CD8-positive, alpha-beta memory T cell (primary cell): ENCODE measurements at regions not wholly inside any gene's neighbourhood (a gene's known extent, or its start where the extent isn't known, plus 50 kb on each side); places are given as distances from the start of the nearest gene placed in this dataset.

ENCODE experiments used
- CTCF ChIA-PET: fragments of 350-600 bp; sonication (Branson Sonifier 250); formaldehyde crosslinking; loops from one replicate; lab custom pipeline; 2021; ENCODE audit warnings: antibody characterized with exemption; lab: Charles Lee
- POLR2A ChIA-PET: fragments of 350-600 bp; sonication (Branson Sonifier 250); formaldehyde crosslinking; loops from one replicate; lab custom pipeline; 2021; ENCODE audit warnings: antibody characterized with exemption; lab: Charles Lee
- DNase-seq, 5 donors: peaks; one replicate each; pipeline versions ENCODE4 v3.0.0 to v3.0.0-alpha.2; 2020 to 2022; ENCODE audit warnings: mixed read lengths in 1 of 5
- H3K27ac ChIP-seq: one replicate; pipeline ENCODE4 v1.7.0; 2013; ENCODE audit warnings: low read depth, mild to moderate bottlenecking, low read length, moderate library complexity
- H3K27me3 ChIP-seq: 2 replicates; pipeline ENCODE4 v1.7.0; 2013; ENCODE audit warnings: low read length, mild to moderate bottlenecking; ENCODE audit not compliant: insufficient read depth, poor library complexity, severe bottlenecking
- H3K36me3 ChIP-seq: 2 replicates; pipeline ENCODE4 v1.7.0; 2013; ENCODE audit warnings: mild to moderate bottlenecking, low read length, moderate library complexity; ENCODE audit not compliant: insufficient read depth
- H3K4me1 ChIP-seq: 2 replicates; pipeline ENCODE4 v1.7.0; 2013; ENCODE audit warnings: mild to moderate bottlenecking, low read length, moderate library complexity; ENCODE audit not compliant: insufficient read depth
- H3K4me3 ChIP-seq: 2 replicates; pipeline ENCODE4 v1.7.0; 2013; ENCODE audit warnings: mild to moderate bottlenecking, low read length
- H3K9me3 ChIP-seq: 2 replicates; pipeline ENCODE4 v1.7.0; 2013; ENCODE audit warnings: mild to moderate bottlenecking, low read length
- H3K27ac Mint-ChIP-seq, 8 donors: one replicate each; pipeline ENCODE4 v1.8.0; 2020 to 2021; ENCODE audit warnings: mixed read lengths in 8 of 8, mild to moderate bottlenecking in 6 of 8, inconsistent platforms in 3 of 8, moderate library complexity in 3 of 8
- H3K27me3 Mint-ChIP-seq, 2 donors: one replicate each; pipeline ENCODE4 v1.8.0; 2020 to 2021; ENCODE audit warnings: mixed read lengths in 2 of 2, mild to moderate bottlenecking in 1 of 2, moderate library complexity in 1 of 2
- H3K36me3 Mint-ChIP-seq, 3 donors: one replicate each; pipeline ENCODE4 v1.8.0; 2020 to 2021; ENCODE audit warnings: mixed read lengths in 3 of 3, inconsistent platforms in 1 of 3, mild to moderate bottlenecking in 1 of 3
- H3K4me1 Mint-ChIP-seq, 3 donors: one replicate each; pipeline ENCODE4 v1.8.0; 2020 to 2021; ENCODE audit warnings: mixed read lengths in 3 of 3, inconsistent platforms in 1 of 3, mild to moderate bottlenecking in 1 of 3
- H3K4me3 Mint-ChIP-seq, 7 donors: one replicate each; pipeline ENCODE4 v1.8.0; 2020 to 2021; ENCODE audit warnings: mixed read lengths in 7 of 7, mild to moderate bottlenecking in 6 of 7, moderate library complexity in 4 of 7, inconsistent platforms in 2 of 7
- H3K9me3 Mint-ChIP-seq, 5 donors: one replicate each; pipeline ENCODE4 v1.8.0; 2020 to 2022; ENCODE audit warnings: mixed read lengths in 5 of 5, mild to moderate bottlenecking in 3 of 5, moderate library complexity in 2 of 5, inconsistent platforms in 1 of 5

- Mint-ChIP-seq H3K9me3 (no peaks in the 10 kb centered on the region), H3K27ac (no peak overlapping the region), H3K4me3 (no peak overlapping the region), H3K4me1 (no peaks in the 10 kb centered on the region), H3K36me3 (no peaks in the 10 kb centered on the region), H3K27me3 (peaks cover 1 to 4% of the 10 kb centered on the region in 2 donors)
- Histone ChIP-seq H3K4me3 (no peak overlapping the region), H3K27me3 (no peaks in the 10 kb centered on the region), H3K36me3 (no peaks in the 10 kb centered on the region), H3K4me1 (no peaks in the 10 kb centered on the region), H3K9me3 (no peaks in the 10 kb centered on the region), H3K27ac (no peak overlapping the region)
- CTCF ChIA-PET, result no interaction called here
- DNase-seq, result no peak
- POLR2A ChIA-PET, result no interaction called here
Observed at GRCh38 chr14:94925416-94926173, 155.7 kb upstream of the GSC start.

DNA sequence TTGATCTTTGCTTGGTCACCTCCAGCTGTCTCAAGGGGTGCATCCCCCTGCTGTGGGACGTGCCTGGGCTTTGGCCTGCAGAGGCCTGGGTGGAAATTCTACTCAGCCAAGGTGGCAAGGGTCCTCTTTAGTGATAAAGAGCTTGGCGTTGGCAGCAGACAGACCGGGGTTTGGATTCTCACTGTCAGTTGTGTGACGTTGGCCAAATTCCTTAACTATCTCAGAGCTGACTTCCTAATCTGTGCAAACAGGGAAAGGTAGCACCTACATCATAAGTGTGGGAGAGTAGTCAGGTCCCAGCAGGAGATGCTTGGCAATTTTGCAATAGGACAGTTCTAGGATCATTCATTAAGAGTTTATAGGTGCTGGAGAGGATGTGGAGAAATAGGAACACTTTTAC is 154.3 kb upstream of the GSC start:
- H3K27ac ChIP-seq, result no peak overlapping the region
- H3K9me3 Mint-ChIP-seq, result no peaks in the 10 kb centered on the region
- H3K4me1 ChIP-seq, result no peaks in the 10 kb centered on the region
- H3K9me3 ChIP-seq, result no peaks in the 10 kb centered on the region
- H3K36me3 ChIP-seq, result no peaks in the 10 kb centered on the region
- peaks cover 4% of the 10 kb centered on the region in 2 donors for H3K27me3 Mint-ChIP-seq
- ChIA-PET CTCF (no interaction called here), POLR2A (no interaction called here)
- H3K27ac Mint-ChIP-seq, result no peak overlapping the region
- no peaks in the 10 kb centered on the region for H3K27me3 ChIP-seq
- H3K4me3 Mint-ChIP-seq, result no peak overlapping the region
- H3K4me1 Mint-ChIP-seq, result no peaks in the 10 kb centered on the region
- no peak overlapping the region for H3K4me3 ChIP-seq
- no peaks in the 10 kb centered on the region for H3K36me3 Mint-ChIP-seq
- no peak for DNase-seq

- Mint-ChIP-seq H3K36me3 (no peaks in the 10 kb centered on the region), H3K4me1 (no peaks in the 10 kb centered on the region), H3K9me3 (no peaks in the 10 kb centered on the region), H3K27ac (no peak overlapping the region), H3K4me3 (no peak overlapping the region), H3K27me3 (peaks cover 4% of the 10 kb centered on the region in 2 donors)
- POLR2A ChIA-PET, result no interaction called here
- H3K27me3 ChIP-seq, result no peaks in the 10 kb centered on the region
- CTCF ChIA-PET, result no interaction called here
- no peak overlapping the region for H3K27ac ChIP-seq
- DNase-seq, result no peak
- no peaks in the 10 kb centered on the region for H3K4me1 ChIP-seq
- no peaks in the 10 kb centered on the region for H3K36me3 ChIP-seq
- no peaks in the 10 kb centered on the region for H3K9me3 ChIP-seq
- H3K4me3 ChIP-seq, result no peak overlapping the region
Observed at GRCh38 chr14:94923786-94924185, 153.9 kb upstream of the GSC start.

DNA sequence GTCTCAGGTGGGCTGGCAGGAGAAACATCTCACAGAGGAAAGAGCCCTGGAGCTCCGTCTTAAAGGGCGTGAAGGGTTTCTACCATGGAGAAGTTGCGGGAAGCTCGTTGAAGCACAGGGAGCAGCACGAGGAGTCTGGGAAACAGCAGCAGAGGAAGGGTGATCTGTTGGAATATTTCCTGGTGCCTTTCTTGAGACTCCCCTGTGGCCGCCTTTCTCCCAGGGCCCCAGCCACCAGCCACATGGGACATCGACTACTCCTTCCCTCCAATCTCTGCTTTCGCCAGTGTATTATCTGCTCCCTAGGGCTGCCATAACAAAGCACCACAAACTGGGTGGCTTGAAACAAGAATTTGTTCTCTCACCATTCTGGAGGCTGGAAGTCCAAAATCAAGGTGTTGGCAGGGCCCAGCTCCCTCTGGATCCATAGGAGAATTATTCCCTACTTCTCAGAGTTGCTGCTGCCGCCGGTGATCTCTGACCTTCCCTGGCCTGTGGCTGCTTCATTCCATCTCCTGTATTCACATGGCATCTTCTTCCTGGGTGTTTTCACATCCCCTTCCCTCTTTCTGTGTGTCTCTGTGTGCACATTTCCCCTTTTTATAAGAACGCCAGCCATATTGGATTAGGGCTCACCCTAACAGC is 152.8 kb upstream of the GSC start:
- no peaks in the 10 kb centered on the region for H3K36me3 Mint-ChIP-seq
- no peak overlapping the region for H3K27ac ChIP-seq
- peak overlapping the region in 1 of 8 donors; percentile 4 for H3K27ac Mint-ChIP-seq
- no peaks in the 10 kb centered on the region for H3K9me3 ChIP-seq
- no peaks in the 10 kb centered on the region for H3K27me3 ChIP-seq
- DNase-seq, result no peak
- no peak overlapping the region for H3K4me3 ChIP-seq
- no peaks in the 10 kb centered on the region for H3K4me1 Mint-ChIP-seq
- H3K27me3 Mint-ChIP-seq, result peaks cover 4% of the 10 kb centered on the region in 2 donors
- H3K4me1 ChIP-seq, result no peaks in the 10 kb centered on the region
- H3K4me3 Mint-ChIP-seq, result no peak overlapping the region
- H3K36me3 ChIP-seq, result no peaks in the 10 kb centered on the region
- ChIA-PET POLR2A (no interaction called here), CTCF (no interaction called here)
- no peaks in the 10 kb centered on the region for H3K9me3 Mint-ChIP-seq

DNA sequence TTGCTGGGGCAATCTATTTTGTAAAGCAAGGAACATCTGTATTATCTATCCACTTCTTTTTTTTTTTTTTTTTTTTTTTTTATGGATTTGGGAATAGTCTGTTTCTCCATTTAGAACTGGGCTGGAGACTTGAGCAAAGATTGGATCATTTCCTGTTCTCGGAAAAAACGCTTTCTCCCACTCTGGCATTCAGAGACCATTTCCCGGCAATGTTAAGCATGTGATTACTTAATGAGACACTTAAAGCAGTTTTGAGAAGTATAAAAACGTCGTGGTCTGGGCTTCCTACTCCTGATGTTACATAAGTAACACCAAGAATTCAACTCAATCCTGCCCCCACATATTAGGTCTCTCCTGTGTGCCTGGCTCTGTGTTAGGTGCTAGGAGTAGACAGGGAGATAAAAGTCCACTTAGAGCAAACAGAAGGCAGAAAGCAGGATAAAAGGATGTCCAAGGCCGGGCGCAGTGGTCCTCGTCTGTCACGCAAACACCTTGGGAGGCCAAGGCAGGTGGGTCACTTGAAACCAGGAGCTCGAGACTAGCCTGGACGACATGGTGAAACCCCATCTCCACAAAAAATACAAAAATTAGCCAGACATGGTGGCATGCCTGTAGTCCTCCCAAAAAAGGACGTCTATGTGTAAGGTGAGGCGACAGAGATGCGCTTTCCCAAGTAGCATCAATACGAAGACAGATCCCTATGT is 152.1 kb upstream of the GSC start:
- DNase-seq, result no peak
- Histone ChIP-seq H3K4me3 (no peak overlapping the region), H3K27me3 (no peaks in the 10 kb centered on the region), H3K36me3 (no peaks in the 10 kb centered on the region), H3K4me1 (no peaks in the 10 kb centered on the region), H3K9me3 (no peaks in the 10 kb centered on the region), H3K27ac (no peak overlapping the region)
- Mint-ChIP-seq H3K9me3 (no peaks in the 10 kb centered on the region), H3K27me3 (peaks cover 4 to 8% of the 10 kb centered on the region in 2 donors), H3K4me1 (no peaks in the 10 kb centered on the region), H3K36me3 (no peaks in the 10 kb centered on the region), H3K4me3 (no peak overlapping the region), H3K27ac (no peak overlapping the region)
- POLR2A ChIA-PET, result no interaction called here
- CTCF ChIA-PET, result no interaction called here

GRCh38 chr14:94921456-94921855 is 151.5 kb upstream of the GSC start:
- Mint-ChIP-seq H3K4me1 (no peaks in the 10 kb centered on the region), H3K36me3 (no peaks in the 10 kb centered on the region), H3K27me3 (peaks cover 4 to 8% of the 10 kb centered on the region in 2 donors), H3K4me3 (no peak overlapping the region), H3K27ac (no peak overlapping the region), H3K9me3 (no peaks in the 10 kb centered on the region)
- POLR2A ChIA-PET, result no interaction called here
- Histone ChIP-seq H3K4me1 (no peaks in the 10 kb centered on the region), H3K27ac (no peak overlapping the region), H3K36me3 (no peaks in the 10 kb centered on the region), H3K4me3 (no peak overlapping the region), H3K27me3 (no peaks in the 10 kb centered on the region), H3K9me3 (no peaks in the 10 kb centered on the region)
- CTCF ChIA-PET, result no interaction called here
- no peak for DNase-seq

DNA sequence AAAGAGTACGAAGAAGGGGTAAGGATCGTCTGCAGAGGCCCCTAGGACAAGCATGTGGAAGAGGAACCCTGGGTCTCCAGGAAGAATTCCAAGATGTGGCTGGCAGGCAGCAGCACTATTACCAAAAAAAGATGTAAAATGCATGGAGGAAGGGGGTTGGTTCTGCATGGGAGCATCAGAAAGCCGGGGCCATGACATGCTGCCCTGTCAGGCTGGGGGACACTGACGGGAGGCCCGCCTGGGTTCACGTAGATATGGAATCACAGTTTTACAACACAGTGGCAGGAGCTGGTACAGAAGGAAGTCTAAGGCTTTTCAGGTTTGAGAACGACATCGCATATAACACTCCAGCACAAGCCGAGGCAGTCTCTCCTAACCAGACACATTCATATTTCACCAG is 150.0 kb upstream of the GSC start:
- Mint-ChIP-seq H3K9me3 (peaks cover 0 to 2% (median 0%) of the 10 kb centered on the region in 5 donors), H3K36me3 (no peaks in the 10 kb centered on the region), H3K4me1 (no peaks in the 10 kb centered on the region), H3K4me3 (no peak overlapping the region), H3K27me3 (peaks cover 4 to 8% of the 10 kb centered on the region in 2 donors), H3K27ac (no peak overlapping the region)
- H3K36me3 ChIP-seq, result no peaks in the 10 kb centered on the region
- no peak overlapping the region for H3K27ac ChIP-seq
- H3K27me3 ChIP-seq, result no peaks in the 10 kb centered on the region
- H3K9me3 ChIP-seq, result no peaks in the 10 kb centered on the region
- no peak overlapping the region for H3K4me3 ChIP-seq
- DNase-seq, result no peak
- CTCF ChIA-PET, result no interaction called here
- POLR2A ChIA-PET, result no interaction called here
- no peaks in the 10 kb centered on the region for H3K4me1 ChIP-seq

DNA sequence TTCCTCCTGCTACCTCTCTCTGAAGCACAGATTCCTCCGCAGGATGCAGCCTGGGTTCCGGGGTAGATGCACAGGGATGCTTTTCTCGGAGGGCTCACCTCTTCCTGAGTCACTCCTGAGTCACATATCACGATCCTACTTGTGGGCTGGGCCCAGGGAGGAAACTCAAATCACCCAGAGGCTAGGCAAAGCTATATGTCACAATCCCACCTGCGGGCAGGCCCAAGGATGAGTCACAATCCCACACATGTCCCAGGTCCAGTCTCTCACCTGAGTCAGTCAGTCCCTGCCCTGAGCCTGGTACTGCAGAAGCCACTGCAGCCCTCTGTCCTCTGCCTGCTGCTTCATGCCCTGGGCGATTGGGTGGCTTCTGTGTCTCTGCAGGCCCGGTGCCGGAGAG is 149.0 kb upstream of the GSC start:
- POLR2A ChIA-PET, result no interaction called here
- peaks cover 0 to 2% (median 0%) of the 10 kb centered on the region in 5 donors for H3K9me3 Mint-ChIP-seq
- Histone ChIP-seq H3K36me3 (no peaks in the 10 kb centered on the region), H3K27me3 (no peaks in the 10 kb centered on the region), H3K27ac (no peak overlapping the region), H3K9me3 (no peaks in the 10 kb centered on the region), H3K4me1 (no peaks in the 10 kb centered on the region), H3K4me3 (no peak overlapping the region)
- H3K27ac Mint-ChIP-seq, result no peak overlapping the region
- no peaks in the 10 kb centered on the region for H3K4me1 Mint-ChIP-seq
- DNase-seq, result no peak
- no peaks in the 10 kb centered on the region for H3K36me3 Mint-ChIP-seq
- no peak overlapping the region for H3K4me3 Mint-ChIP-seq
- H3K27me3 Mint-ChIP-seq, result peaks cover 4 to 5% of the 10 kb centered on the region in 2 donors
- CTCF ChIA-PET, result no interaction called here
